HEK293 (cell line): ENCODE measurements at regions not wholly inside any gene's neighbourhood (a gene's known extent, or its start where the extent isn't known, plus 50 kb on each side); places are given as distances from the start of the nearest gene placed in this dataset.

Source experiments
- CTCF ChIA-PET: fragments of 350-600 bp; formaldehyde crosslinking; extraction: SDS; loops from one replicate; lab custom pipeline; 2021; ENCODE audit warnings: antibody characterized with exemption; lab: Yijun Ruan, JAX
- POLR2A ChIA-PET: fragments of 300-600 bp; formaldehyde crosslinking; extraction: SDS; loops from one replicate; lab custom pipeline; 2020; ENCODE audit warnings: antibody characterized with exemption, inconsistent platforms; lab: Yijun Ruan, JAX
- H3K27ac ChIP-seq: fragments of 200-500 bp; sonication (Bioruptor generic); 2 replicates; pipeline ENCODE4 v1.5.1; 2014; ENCODE audit warnings: low read depth, low read length, control low read depth, inconsistent platforms; ENCODE audit errors: extremely low read depth
- H3K36me3 ChIP-seq, 2 experiments: fragments of 200-500 bp in 1 of 2; sonication (Bioruptor generic) in 1 of 2; 1 replicate in 1 of 2; 2 replicates in 1 of 2; pipeline ENCODE4 v1.5.1; 2014 to 2017; ENCODE audit warnings: inconsistent platforms in 2 of 2, low read length in 2 of 2; ENCODE audit not compliant: control insufficient read depth in 2 of 2, insufficient read depth in 1 of 2
- H3K4me1 ChIP-seq: fragments of 200-500 bp; sonication (Bioruptor generic); 2 replicates; pipeline ENCODE4 v1.5.1; 2014; ENCODE audit warnings: mild to moderate bottlenecking, low read length, inconsistent platforms; ENCODE audit not compliant: control insufficient read depth, insufficient read depth
- H3K4me3 ChIP-seq: 2 replicates; pipeline ENCODE4 v1.5.1; 2011; ENCODE audit warnings: low read depth, mild to moderate bottlenecking, control low read depth, low read length, moderate library complexity
- H3K9me3 ChIP-seq: fragments of 200-500 bp; sonication (Bioruptor generic); 2 replicates; pipeline ENCODE4 v1.5.1; 2014; ENCODE audit warnings: low read depth, low read length, inconsistent platforms; ENCODE audit not compliant: control insufficient read depth, insufficient read depth
- KLF16 ChIP-seq: fragments of 450-650 bp; formaldehyde crosslinking; IDR thresholded peaks from 2 replicates; pipeline ENCODE4 v1.5.1; 2017; ENCODE audit warnings: missing biosample characterization, missing genetic modification characterization
- REPIN1 ChIP-seq: fragments of 450-650 bp; formaldehyde crosslinking; IDR thresholded peaks from 2 replicates; pipeline ENCODE4 v1.5.1; 2017; ENCODE audit warnings: missing biosample characterization, missing genetic modification characterization, low read depth
- TCF7L2 ChIP-seq: IDR thresholded peaks from 2 replicates; pipeline ENCODE4 v1.6.1; 2011; ENCODE audit warnings: low read depth, mild to moderate bottlenecking, inconsistent platforms, low read length, moderate library complexity, borderline replicate concordance
- YY2 ChIP-seq: fragments of 450-650 bp; formaldehyde crosslinking; IDR thresholded peaks from 2 replicates; pipeline ENCODE4 v1.5.1; 2016; ENCODE audit warnings: missing biosample characterization, missing genetic modification characterization
- ZIC2 ChIP-seq: fragments of 450-650 bp; formaldehyde crosslinking; IDR thresholded peaks from 2 replicates; pipeline ENCODE4 v1.5.1; 2016; ENCODE audit warnings: missing biosample characterization, missing genetic modification characterization
- ZNF132 ChIP-seq: fragments of 450-650 bp; formaldehyde crosslinking; IDR thresholded peaks from 2 replicates; pipeline ENCODE4 v1.5.1; 2017; ENCODE audit warnings: missing biosample characterization, missing genetic modification characterization, borderline replicate concordance
- ZNF223 ChIP-seq: fragments of 450-650 bp; formaldehyde crosslinking; IDR thresholded peaks from 2 replicates; pipeline ENCODE4 v1.5.1; 2016; ENCODE audit warnings: missing biosample characterization, missing genetic modification characterization
- ZNF23 ChIP-seq: fragments of 450-650 bp; formaldehyde crosslinking; IDR thresholded peaks from 2 replicates; pipeline ENCODE4 v1.5.1; 2016; ENCODE audit warnings: missing biosample characterization, missing genetic modification characterization, borderline replicate concordance
- ZNF335 ChIP-seq: fragments of 450-650 bp; formaldehyde crosslinking; conservative IDR thresholded peaks from 2 replicates; pipeline ENCODE4 v1.5.1; 2016; ENCODE audit warnings: missing biosample characterization, missing genetic modification characterization
- ZNF341 ChIP-seq: fragments of 450-650 bp; formaldehyde crosslinking; IDR thresholded peaks from 2 replicates; pipeline ENCODE4; 2016; ENCODE audit warnings: low read depth, missing biosample characterization, missing genetic modification characterization
- ZNF549 ChIP-seq: fragments of 450-650 bp; IDR thresholded peaks from 2 replicates; pipeline ENCODE4 v1.5.1; 2018; ENCODE audit warnings: missing biosample characterization, missing genetic modification characterization, mild to moderate bottlenecking, inconsistent platforms, moderate library complexity
- ZNF558 ChIP-seq: fragments of 450-650 bp; formaldehyde crosslinking; IDR thresholded peaks from 2 replicates; pipeline ENCODE4 v1.5.1; 2016; ENCODE audit warnings: missing biosample characterization, missing genetic modification characterization
- ZNF596 ChIP-seq: fragments of 450-650 bp; IDR thresholded peaks from 2 replicates; pipeline ENCODE4 v1.5.0; 2018; ENCODE audit warnings: missing biosample characterization, mild to moderate bottlenecking, missing genetic modification characterization, moderate library complexity
- ZNF670 ChIP-seq: fragments of 450-650 bp; formaldehyde crosslinking; IDR thresholded peaks from 2 replicates; pipeline ENCODE4 v1.5.1; 2016; ENCODE audit warnings: missing biosample characterization, missing genetic modification characterization, low read depth
- ZNF768 ChIP-seq: fragments of 450-650 bp; formaldehyde crosslinking; IDR thresholded peaks from 2 replicates; pipeline ENCODE4 v1.5.1; 2018; ENCODE audit warnings: missing biosample characterization, mild to moderate bottlenecking, missing genetic modification characterization
- ZNF776 ChIP-seq: fragments of 450-650 bp; formaldehyde crosslinking; IDR thresholded peaks from 2 replicates; pipeline ENCODE4 v1.5.0; 2017; ENCODE audit warnings: missing biosample characterization, missing genetic modification characterization, borderline replicate concordance
- ZXDB ChIP-seq: fragments of 450-650 bp; formaldehyde crosslinking; IDR thresholded peaks from 2 replicates; pipeline ENCODE4 v1.5.1; 2016; ENCODE audit warnings: missing biosample characterization, missing genetic modification characterization
- TF ChIP-seq, protein P1 (sequence below): fragments of 450-650 bp; formaldehyde crosslinking; IDR thresholded peaks from 2 replicates; pipeline ENCODE4 v1.5.1; 2016; ENCODE audit warnings: missing biosample characterization, missing genetic modification characterization
- TF ChIP-seq, protein P2 (sequence below): fragments of 450-650 bp; formaldehyde crosslinking; IDR thresholded peaks from 2 replicates; pipeline ENCODE4 v1.5.1; 2016; ENCODE audit warnings: missing biosample characterization, missing genetic modification characterization
- TF ChIP-seq, protein P3 (sequence below): fragments of 450-650 bp; formaldehyde crosslinking; IDR thresholded peaks from 2 replicates; pipeline ENCODE4 v1.5.1; 2016; ENCODE audit warnings: missing biosample characterization, missing genetic modification characterization
- TF ChIP-seq, protein P4 (sequence below): fragments of 450-650 bp; formaldehyde crosslinking; IDR thresholded peaks from 2 replicates; pipeline ENCODE4 v1.5.1; 2017; ENCODE audit warnings: missing biosample characterization, missing genetic modification characterization

DNA sequence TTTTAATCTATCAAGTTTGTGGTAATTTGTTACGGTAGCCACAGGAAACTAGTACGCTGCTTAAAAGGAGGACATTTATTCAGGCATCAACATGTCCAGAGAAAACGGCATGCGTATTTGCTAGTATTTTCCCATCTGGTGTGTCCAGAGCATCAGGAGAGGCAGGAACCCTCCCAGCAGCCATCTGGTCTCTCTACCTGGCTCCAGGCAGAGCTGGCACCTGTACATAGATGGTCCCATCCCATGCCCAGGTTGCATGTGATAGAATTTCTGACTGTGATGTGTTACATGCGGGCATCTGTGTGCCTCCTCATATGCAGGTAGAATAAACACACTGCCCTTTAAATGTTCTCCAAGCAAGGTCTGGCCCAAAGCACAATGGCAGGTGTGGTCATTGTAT lies 57.9 kb upstream of the PAGE1 start:
- H3K36me3 ChIP-seq = no peaks in the 10 kb centered on the region
- no peak overlapping the region for H3K27ac ChIP-seq
- no peak for TF ChIP-seq ZNF23 (tag by site-specific recombination)
- TF ChIP-seq ZNF768 = no peak
- no peak for TF ChIP-seq ZNF670 (tag by site-specific recombination)
- TF ChIP-seq, protein P1, sequence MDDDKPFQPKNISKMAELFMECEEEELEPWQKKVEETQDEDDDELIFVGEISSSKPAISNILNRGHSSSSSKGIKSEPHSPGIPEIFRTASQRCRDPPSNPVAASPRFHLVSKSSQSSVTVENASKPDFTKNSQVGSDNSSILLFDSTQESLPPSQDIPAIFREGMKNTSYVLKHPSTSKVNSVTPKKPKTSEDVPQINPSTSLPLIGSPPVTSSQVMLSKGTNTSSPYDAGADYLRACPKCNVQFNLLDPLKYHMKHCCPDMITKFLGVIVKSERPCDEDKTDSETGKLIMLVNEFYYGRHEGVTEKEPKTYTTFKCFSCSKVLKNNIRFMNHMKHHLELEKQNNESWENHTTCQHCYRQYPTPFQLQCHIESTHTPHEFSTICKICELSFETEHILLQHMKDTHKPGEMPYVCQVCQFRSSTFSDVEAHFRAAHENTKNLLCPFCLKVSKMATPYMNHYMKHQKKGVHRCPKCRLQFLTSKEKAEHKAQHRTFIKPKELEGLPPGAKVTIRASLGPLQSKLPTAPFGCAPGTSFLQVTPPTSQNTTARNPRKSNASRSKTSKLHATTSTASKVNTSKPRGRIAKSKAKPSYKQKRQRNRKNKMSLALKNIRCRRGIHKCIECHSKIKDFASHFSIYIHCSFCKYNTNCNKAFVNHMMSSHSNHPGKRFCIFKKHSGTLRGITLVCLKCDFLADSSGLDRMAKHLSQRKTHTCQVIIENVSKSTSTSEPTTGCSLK (tag by site-specific recombination) = no peak
- TF ChIP-seq TCF7L2 = no peak
- no peak for TF ChIP-seq ZNF776
- no peak for TF ChIP-seq REPIN1 (tag by site-specific recombination)
- no peak for TF ChIP-seq ZNF549 (tag by site-specific recombination)
- TF ChIP-seq ZNF341 (tag by site-specific recombination) = no peak
- TF ChIP-seq ZNF223 (tag by site-specific recombination) = no peak
- no peak for TF ChIP-seq ZNF335 (tag by site-specific recombination)
- H3K4me3 ChIP-seq = no peak overlapping the region
- no peaks in the 10 kb centered on the region for H3K4me1 ChIP-seq
- no peaks in the 10 kb centered on the region for H3K9me3 ChIP-seq
- ChIA-PET CTCF (interaction anchor here (0.6 to 1.5 kb wide), 11 partner anchors 11 to 467 kb away, joined by 3 to 8 read pairs (median 3); no protein-coding TSS in a partner anchor), POLR2A (no interaction called here)

DNA sequence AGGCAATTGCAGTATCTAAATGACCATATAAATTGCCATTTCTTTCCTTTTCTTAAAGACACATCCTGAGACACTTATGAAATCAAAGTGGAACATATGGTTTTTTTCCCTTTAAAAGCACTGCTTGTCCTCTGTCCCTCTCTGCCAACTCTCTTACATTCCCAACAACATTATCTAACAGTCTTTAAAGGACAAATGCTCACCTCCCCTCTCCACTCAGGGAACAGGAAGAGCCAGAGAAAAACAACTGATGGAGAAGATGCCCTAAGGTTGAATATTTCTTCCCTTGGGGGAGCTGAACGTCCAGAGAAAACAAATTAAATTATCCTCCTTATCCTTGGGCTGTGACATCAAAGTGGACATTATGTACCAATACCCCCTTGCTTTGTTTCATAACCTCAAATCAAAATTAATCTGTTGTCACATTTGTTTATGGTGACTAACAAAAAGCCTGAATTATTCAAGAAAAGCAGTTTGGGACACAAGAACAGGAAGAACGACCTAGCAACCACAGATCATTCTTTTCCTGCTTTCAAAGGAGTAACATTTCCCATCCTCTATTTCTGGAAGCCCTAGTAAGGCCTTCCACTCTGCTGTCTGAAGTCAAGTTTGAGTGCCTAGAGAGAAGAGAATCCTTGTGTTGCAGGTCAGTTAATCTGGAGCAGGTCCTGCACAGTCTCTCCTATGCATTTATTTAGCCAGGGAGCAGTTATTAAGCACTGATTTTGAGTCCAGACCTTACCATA lies 52.6 kb upstream of the PAGE1 start:
- no peaks in the 10 kb centered on the region for H3K4me1 ChIP-seq
- TF ChIP-seq TCF7L2 (no peak), ZNF596 (tag by site-specific recombination) (no peak), ZNF132 (no peak), ZNF335 (tag by site-specific recombination) (no peak), ZXDB (tag by site-specific recombination) (no peak), KLF16 (tag by site-specific recombination) (no peak)
- TF ChIP-seq, all 188 proteins: peak for 0
- H3K4me3 ChIP-seq = no peak overlapping the region
- H3K9me3 ChIP-seq = no peaks in the 10 kb centered on the region
- H3K36me3 ChIP-seq = no peaks in the 10 kb centered on the region
- ChIA-PET CTCF (interaction anchor here (0.9 kb wide), 1 partner anchor 89 kb away, joined by 3 read pairs; no protein-coding TSS in a partner anchor), POLR2A (no interaction called here)
- H3K27ac ChIP-seq = no peak overlapping the region

DNA sequence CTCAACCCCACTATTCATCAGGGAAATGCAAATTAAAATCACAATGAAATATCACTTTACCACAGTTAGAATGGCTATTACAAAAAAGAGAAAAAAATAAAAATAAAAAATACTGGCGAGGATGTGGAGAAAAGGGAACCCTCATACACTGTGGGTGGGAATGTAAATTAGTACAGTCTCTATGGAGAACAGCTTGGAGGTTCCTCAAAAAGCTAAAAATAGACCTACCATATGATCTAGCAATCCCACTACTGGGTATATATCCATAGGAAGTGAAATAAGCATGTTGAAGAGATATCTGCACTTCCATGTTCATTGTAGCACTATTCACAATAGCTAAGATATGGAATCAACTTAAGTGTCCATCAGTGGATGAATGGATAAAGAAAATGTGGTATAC lies 50.5 kb upstream of the PAGE1 start:
- Histone ChIP-seq H3K4me1 (no peaks in the 10 kb centered on the region), H3K36me3 (no peaks in the 10 kb centered on the region), H3K27ac (no peak overlapping the region), H3K4me3 (no peak overlapping the region), H3K9me3 (no peaks in the 10 kb centered on the region)
- TF ChIP-seq ZNF558 (tag by site-specific recombination) (no peak), YY2 (tag by site-specific recombination) (no peak), ZIC2 (tag by site-specific recombination) (no peak)
- TF ChIP-seq, protein P2, sequence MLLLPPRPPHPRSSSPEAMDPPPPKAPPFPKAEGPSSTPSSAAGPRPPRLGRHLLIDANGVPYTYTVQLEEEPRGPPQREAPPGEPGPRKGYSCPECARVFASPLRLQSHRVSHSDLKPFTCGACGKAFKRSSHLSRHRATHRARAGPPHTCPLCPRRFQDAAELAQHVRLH (tag by site-specific recombination) = no peak
- TF ChIP-seq, protein P3, sequence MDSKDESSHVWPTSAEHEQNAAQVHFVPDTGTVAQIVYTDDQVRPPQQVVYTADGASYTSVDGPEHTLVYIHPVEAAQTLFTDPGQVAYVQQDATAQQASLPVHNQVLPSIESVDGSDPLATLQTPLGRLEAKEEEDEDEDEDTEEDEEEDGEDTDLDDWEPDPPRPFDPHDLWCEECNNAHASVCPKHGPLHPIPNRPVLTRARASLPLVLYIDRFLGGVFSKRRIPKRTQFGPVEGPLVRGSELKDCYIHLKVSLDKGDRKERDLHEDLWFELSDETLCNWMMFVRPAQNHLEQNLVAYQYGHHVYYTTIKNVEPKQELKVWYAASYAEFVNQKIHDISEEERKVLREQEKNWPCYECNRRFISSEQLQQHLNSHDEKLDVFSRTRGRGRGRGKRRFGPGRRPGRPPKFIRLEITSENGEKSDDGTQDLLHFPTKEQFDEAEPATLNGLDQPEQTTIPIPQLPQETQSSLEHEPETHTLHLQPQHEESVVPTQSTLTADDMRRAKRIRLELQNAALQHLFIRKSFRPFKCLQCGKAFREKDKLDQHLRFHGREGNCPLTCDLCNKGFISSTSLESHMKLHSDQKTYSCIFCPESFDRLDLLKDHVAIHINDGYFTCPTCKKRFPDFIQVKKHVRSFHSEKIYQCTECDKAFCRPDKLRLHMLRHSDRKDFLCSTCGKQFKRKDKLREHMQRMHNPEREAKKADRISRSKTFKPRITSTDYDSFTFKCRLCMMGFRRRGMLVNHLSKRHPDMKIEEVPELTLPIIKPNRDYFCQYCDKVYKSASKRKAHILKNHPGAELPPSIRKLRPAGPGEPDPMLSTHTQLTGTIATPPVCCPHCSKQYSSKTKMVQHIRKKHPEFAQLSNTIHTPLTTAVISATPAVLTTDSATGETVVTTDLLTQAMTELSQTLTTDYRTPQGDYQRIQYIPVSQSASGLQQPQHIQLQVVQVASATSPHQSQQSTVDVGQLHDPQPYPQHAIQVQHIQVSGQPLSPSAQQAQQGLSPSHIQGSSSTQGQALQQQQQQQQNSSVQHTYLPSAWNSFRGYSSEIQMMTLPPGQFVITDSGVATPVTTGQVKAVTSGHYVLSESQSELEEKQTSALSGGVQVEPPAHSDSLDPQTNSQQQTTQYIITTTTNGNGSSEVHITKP (tag by site-specific recombination) = no peak
- TF ChIP-seq, protein P4, sequence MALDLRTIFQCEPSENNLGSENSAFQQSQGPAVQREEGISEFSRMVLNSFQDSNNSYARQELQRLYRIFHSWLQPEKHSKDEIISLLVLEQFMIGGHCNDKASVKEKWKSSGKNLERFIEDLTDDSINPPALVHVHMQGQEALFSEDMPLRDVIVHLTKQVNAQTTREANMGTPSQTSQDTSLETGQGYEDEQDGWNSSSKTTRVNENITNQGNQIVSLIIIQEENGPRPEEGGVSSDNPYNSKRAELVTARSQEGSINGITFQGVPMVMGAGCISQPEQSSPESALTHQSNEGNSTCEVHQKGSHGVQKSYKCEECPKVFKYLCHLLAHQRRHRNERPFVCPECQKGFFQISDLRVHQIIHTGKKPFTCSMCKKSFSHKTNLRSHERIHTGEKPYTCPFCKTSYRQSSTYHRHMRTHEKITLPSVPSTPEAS (tag by site-specific recombination) = no peak
- POLR2A ChIA-PET = no interaction called here
- CTCF ChIA-PET = no interaction called here
